ENCODE measurements at regions not wholly inside any gene's neighbourhood (a gene's known extent, or its start where the extent isn't known, plus 50 kb on each side); places are given as distances from the start of the nearest gene placed in this dataset.
"Not testable (repeated sequence)": the region's sequence is repeated elsewhere in the genome, so short reads cannot be mapped to it uniquely, and the experiment has no call there.

- no peak for DNase-seq
These were observed 97.1 kb downstream of the DAD1 start for GRCh38 chr14:22491683-22492621.

GRCh38 chr14:22491053-22491452 is 98.0 kb downstream of the DAD1 start:
- not testable (repeated sequence) for DNase-seq

GRCh38 chr14:22489957-22490950 is 98.8 kb downstream of the DAD1 start:
- no peak for DNase-seq

DNA sequence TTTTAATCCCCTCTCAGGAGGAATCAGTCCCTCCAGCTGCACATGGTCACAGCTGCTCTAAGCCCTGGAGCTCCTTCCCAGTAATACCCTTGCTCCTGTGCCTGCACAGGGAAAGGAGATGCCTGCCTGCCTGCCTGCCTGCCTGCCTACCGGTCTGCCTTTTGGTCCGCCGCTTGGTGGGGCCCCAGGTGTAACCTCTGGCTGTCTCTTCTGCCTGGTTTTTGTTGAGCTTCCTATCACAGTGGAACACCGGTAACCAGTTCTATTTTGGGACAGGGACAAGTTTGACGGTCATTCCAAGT is 99.8 kb downstream of the DAD1 start:
- no peak for DNase-seq

GRCh38 chr14:22488522-22489243 is 100.3 kb downstream of the DAD1 start:
- no peak for DNase-seq

DNA sequence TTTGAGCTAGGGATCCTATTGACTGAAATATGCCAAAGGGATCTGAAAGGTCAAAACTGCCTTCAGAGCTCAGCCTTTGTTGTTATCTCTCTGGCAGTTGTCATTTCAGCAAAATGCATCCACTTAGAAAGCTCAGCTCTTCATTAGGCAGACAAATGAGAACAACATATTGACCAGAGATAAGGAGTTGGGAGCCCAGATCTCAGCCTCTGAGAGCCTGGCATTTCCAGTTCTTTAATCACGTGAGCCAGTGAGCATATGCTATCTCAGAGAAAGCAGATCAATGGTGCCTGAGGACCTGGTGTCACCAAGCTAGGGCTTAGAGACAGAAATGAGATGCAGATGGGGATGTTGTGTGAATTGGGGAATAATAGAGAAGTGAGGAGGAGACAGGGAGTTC is 101.1 kb downstream of the DAD1 start:
- DNase-seq: no peak

DNA sequence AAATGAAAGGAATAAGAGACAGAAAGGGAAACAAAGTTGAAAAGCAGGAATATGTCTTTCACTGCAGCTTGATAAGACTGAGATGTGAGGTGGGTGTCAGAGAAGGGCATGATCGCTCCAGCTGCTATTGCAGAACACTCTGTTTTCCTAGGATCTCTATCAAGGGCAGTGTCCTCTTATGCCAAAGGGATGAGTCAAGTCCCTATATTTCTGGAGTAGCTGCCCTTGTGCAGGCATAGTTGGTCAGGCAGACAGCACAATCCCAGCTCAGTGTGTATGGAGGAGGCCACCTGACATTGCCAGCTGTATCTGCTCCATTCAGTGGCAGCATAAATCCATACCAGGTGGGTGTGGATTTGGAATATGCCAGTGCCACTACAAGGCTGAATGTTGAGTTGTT is 101.6 kb downstream of the DAD1 start:
- DNase-seq: no peak

DNA sequence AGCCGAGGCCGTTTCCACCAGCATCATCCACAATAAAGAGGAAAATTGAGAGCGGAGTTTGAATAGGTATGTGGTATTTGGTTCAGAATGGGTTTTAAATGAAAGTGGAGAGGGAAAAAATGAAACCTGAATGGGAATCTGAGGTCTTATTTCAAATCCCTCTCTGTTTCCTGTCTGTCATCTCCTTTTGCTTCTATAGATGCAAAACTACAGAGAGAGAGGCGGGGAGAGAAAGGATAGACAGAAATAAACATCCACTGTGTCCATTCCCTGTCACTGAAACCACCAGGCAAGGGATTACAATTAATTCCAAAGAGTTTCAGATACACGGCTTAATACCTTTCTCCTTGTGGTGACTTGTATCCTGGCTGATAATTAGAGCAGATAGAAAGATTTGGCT is 102.3 kb downstream of the DAD1 start:
- no peak for DNase-seq

DNA sequence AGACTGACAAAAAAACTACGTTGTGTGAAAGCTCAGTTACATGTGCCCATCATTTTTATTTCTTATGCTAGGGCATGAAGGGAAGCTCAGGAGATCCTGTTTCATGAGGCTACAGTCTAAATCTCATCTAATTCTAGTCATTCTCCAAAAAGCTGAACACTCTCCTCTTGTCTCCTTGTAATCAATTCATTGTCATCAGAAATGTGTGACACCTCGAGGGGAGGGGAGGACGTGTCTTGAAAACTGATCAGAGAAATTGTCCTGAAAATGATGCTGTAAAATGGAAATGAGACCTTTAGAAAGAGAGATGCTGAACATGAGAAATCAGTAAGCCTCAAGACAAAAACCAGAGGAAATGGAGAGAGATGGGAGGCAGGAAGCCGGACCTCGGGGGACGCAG is 103.4 kb downstream of the DAD1 start:
- DNase-seq: no peak

DNA sequence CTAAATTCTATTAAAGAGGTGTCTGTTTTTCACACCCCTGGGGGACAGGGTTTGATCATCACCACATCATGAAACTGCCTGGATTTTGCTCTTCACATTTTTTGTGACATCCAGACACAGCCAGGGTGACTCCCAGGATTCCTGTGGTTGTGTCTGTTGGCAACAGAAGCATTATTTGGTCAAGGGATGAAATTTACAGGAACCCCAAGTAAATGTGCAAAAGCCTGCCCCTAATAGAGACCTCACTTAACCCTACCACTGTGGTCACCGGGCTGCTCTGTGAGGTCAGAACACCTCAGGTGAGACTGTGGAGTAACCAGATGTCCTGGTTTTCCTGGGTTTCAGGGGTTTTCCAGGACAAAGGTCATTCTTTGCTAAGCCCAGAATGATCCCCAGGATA is 103.8 kb downstream of the DAD1 start:
- no peak for DNase-seq

DNA sequence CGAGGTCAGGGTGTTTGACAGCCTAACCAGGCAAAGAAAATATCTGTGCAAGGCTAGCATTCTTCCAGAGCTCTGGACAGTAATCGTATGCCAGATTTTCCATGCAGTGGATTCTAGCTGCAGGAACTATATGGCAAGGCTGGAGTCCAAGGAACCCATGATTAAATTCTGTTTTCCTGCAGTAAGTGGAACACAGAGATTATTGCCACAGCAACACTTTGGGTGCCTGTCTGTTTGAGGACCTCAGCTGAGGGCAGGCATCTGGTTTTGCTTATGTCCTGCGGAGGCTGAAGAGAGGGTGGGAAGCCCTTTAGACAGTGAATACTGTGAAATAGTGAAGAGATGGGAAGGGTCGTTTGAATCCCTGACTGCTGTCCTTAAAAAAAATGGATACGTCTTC is 104.4 kb downstream of the DAD1 start:
- no peak for DNase-seq

- no peak for DNase-seq
These were observed 105.0 kb downstream of the DAD1 start for GRCh38 chr14:22483863-22484593.

DNA sequence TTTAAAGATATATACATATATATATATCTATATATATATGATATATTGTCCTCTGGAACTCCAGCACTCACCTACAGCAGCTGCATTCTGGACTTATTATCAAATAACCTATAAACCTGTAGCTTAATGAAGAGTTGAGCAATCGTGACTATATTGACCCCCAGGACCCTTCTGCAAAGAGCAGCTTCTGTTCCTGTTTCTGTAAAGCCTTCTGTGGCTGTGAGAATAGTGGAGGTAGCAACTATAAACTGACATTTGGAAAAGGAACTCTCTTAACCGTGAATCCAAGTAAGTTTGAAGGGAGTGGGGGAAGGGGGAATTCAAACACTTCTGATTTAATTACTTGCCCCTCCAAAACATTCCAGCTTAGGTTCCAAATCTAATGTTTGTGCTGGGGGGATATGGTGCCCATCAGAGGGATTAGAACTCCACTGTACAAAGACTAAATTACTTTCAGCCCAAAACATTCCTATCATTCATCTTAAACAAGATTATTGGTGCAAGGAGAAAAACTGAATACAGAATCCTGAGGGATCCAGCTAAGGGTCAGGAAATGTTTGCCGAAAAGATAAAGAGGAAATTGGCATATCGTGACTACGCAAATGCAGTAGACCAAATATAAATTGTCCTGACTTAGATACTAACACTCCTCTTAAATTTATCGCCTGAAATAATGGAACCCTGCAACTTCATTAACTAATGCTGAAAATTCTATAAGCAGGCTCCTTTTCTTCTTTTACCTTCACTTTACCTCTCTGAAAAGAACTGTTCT is 106.1 kb downstream of the DAD1 start:
- DNase-seq: no peak

GRCh38 chr14:22482085-22482694 is 106.8 kb downstream of the DAD1 start:
- no peak for DNase-seq

DNA sequence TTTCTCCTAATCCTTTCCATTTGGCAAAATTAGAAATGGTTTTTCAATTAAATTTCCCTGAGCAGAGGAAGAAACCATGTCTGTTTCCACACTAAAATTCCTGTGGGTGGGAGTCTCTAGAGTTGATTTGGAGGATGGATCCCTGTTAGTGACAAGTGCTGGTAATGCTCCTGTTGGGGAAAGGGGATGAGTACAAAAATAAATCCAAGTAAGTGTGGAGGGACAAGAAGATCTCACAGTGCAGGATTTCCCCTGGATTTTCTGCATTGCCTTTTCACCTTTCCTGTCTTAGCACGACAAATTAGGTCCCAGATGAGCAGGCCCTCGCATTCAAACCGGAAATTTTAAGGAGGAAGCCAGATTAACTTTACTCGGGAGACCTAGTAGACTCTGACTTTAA is 107.5 kb downstream of the DAD1 start:
- DNase-seq: no peak

DNA sequence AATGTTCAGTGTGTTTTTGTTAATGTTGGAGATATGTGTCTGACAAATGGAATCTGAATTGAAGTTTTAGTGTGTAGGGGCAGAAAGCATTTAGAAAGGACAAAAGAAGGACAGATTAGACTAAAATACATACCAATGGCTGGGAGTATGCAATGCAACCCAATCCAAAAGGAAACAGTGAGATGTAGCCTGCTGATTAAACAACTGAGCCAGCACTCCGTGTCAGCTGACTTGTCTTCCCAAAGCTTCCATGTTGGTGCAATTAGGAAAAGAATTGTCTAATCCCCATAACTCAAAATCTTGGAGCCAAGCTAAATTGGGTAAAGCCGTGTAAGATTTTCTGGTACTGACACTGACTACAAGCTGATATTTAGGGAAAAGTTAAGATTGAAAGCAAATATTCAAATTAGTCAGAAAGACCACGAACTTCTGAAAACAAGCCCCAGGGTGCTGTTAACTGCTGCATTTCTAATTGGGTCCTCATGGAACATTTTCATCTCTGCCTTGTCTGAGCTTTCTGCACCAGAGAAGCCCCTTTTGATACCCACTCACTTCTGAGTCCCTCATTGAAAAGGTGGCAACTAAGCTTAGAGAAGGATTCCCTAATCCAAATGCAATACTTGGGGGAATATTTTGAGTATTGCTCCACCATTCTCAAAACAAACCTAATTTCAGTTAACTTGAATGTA is 109.1 kb downstream of the DAD1 start:
- DNase-seq: no peak

- DNase-seq: no peak
These were observed 109.9 kb downstream of the DAD1 start for GRCh38 chr14:22479132-22479531.

DNA sequence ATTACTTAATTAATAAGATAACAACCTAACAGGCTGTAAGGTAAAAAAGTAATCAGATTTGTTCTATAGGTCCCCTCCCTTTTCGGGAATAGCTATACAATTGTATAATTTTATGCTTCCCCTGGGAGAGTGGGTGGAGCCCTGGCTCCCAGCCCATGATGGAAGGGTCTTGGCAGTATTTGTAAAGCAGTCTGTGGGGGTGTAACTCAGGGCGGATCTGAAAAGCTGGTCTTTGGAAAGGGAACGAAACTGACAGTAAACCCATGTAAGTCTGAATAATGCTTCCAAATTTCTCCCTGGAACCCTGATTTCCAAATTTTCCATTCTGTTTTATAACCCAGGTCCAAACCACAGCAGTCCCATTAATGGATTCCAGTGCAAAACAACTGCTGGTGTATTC is 110.4 kb downstream of the DAD1 start:
- DNase-seq: no peak

DNA sequence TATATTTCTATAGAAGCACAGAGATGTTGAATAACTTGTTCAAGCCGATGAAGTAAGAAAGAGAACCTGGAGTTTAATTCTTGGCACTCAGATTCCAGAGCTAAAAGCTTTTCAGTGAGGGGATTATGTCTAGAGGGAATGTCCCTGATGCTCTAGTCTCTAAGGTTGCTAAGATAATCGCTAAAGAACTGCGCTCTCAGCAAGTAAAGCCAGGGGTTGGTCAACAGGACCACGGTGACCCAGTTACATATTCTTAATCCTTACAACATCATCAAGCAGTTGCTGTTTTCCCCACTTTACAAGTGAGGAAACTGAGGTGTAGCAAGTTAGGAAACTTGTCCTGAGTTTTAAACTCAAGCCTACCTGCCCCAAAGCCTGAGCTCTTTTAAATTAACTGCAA is 110.8 kb downstream of the DAD1 start:
- no peak for DNase-seq

DNA sequence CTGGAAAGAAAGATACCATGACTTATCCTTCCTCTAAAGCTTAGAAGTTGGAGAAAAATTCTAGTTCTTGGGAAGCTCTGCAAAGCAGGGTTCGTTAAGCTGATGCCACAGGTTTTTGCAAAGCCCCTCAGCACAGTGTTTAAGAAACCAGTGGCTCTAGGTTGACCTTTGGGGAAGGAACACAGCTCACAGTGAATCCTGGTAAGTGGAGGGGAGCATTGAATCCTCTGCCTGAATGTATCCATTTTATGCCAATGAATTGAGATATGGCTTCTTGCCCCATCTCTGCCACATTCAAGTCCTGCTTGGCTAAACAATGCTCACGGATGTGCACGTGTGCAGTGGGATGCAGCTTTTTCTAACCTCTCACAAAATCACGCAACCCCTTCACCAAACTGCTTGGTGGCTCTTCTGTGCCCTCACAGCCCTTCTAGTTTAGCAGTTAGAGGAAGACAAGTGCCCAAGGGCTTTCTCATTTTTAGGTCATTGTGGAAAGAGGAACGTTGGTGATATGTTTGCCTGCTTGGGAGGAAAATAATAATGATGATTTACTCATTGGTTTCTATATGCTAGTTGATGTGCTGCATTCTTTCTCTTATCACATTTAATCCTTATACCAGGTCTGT is 111.3 kb downstream of the DAD1 start:
- DNase-seq: no peak

Data from inflammatory macrophage treated with lipopolysaccharide for 1 hour (primary cell).